Effector memory CD8-positive, alpha-beta T cell (primary cell): ENCODE measurements at regions not wholly inside any gene's neighbourhood (a gene's known extent, or its start where the extent isn't known, plus 50 kb on each side); places are given as distances from the start of the nearest gene placed in this dataset.

Source experiments
- ATAC-seq: fragments of 150-1000 bp; cut with Tn5 transposase; replicated peaks from 2 replicates; pipeline ENCODE4 v1.10.0; 2021; ENCODE audit warnings: mild to moderate bottlenecking, moderate library complexity
- DNase-seq, 3 experiments: peaks; one replicate each; pipeline ENCODE4 v3.0.0; 2021
- H3K27ac Mint-ChIP-seq, 2 donors: one replicate each; pipeline ENCODE4 v1.8.0; 2022; ENCODE audit warnings: mild to moderate bottlenecking in 2 of 2, mixed read lengths in 2 of 2, moderate library complexity in 2 of 2
- H3K27me3 Mint-ChIP-seq, 2 donors: one replicate each; pipeline ENCODE4 v1.8.0; 2022; ENCODE audit warnings: mixed read lengths in 2 of 2
- H3K36me3 Mint-ChIP-seq: one replicate; pipeline ENCODE4 v1.8.0; 2022; ENCODE audit warnings: mild to moderate bottlenecking, moderate library complexity, mixed read lengths; ENCODE audit not compliant: insufficient read depth
- H3K4me1 Mint-ChIP-seq, 2 donors: one replicate each; pipeline ENCODE4 v1.8.0; 2022; ENCODE audit warnings: low read depth in 2 of 2, mixed read lengths in 2 of 2
- H3K4me3 Mint-ChIP-seq, 2 donors: one replicate each; pipeline ENCODE4 v1.8.0; 2022; ENCODE audit warnings: mild to moderate bottlenecking in 2 of 2, mixed read lengths in 2 of 2, moderate library complexity in 2 of 2
- H3K9me3 Mint-ChIP-seq, 2 donors: one replicate each; pipeline ENCODE4 v1.8.0; 2022; ENCODE audit warnings: mixed read lengths in 2 of 2

- no peaks in the 10 kb centered on the region for H3K4me1 Mint-ChIP-seq
- peaks cover 13 to 32% of the 10 kb centered on the region in 2 donors for H3K9me3 Mint-ChIP-seq
- no peaks in the 10 kb centered on the region for H3K27me3 Mint-ChIP-seq
- no peak overlapping the region for H3K27ac Mint-ChIP-seq
- no peak for DNase-seq
- no peak for ATAC-seq
- no peaks in the 10 kb centered on the region for H3K36me3 Mint-ChIP-seq
- H3K4me3 Mint-ChIP-seq = no peak overlapping the region
Measured at GRCh38 chr10:105466521-105466920, 825.4 kb downstream of the SORCS3 start.

DNA sequence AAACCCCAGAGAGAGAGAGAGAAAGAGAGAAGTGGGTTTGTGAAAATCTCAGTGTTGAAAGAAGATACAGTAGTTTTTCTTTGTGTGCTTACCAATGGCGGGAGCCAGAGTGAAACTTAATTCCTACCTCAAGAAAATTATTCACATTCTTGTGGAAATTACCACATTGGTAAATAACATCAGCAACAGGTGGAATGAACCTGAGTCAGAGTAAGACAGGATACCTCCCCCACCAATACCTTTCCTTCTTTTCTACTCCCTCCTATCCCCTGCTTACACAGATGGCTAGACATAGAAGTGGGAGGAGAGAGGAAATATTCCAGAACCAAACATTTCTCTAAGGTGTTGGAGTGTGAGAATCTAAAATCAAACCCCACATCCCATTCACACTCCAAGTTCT lies 793.9 kb downstream of the SORCS3 start:
- H3K4me1 Mint-ChIP-seq = no peaks in the 10 kb centered on the region
- H3K27ac Mint-ChIP-seq = no peak overlapping the region
- no peaks in the 10 kb centered on the region for H3K36me3 Mint-ChIP-seq
- peaks cover 5 to 13% of the 10 kb centered on the region in 2 donors for H3K9me3 Mint-ChIP-seq
- no peak overlapping the region for H3K4me3 Mint-ChIP-seq
- no peak for ATAC-seq
- H3K27me3 Mint-ChIP-seq = no peaks in the 10 kb centered on the region
- no peak for DNase-seq

DNA sequence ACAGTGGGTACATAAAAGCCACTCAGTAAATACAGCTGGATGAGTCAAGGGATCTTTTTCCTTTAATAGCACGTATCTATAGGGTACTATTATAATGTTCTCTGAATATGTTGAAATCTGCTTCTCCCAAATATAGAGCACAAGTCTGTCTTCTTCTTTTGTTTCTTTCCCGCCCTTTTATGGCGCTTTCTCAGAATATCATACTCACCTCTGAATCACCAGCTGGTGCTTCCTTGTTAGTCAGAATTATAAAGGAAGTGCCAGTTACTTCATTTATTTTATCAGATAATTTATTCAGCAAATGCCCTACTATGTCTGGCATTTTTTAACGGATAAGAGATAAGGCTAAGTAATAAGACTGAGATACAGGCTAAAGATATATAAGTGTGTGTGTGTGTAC lies 772.9 kb downstream of the SORCS3 start:
- Mint-ChIP-seq H3K4me1 (no peaks in the 10 kb centered on the region), H3K9me3 (peaks cover 4 to 20% of the 10 kb centered on the region in 2 donors), H3K4me3 (no peak overlapping the region), H3K27me3 (no peaks in the 10 kb centered on the region), H3K36me3 (no peaks in the 10 kb centered on the region), H3K27ac (no peak overlapping the region)
- DNase-seq (no peak), ATAC-seq (no peak)

GRCh38 chr10:105409370-105409769 lies 768.3 kb downstream of the SORCS3 start:
- Mint-ChIP-seq H3K36me3 (no peaks in the 10 kb centered on the region), H3K27me3 (no peaks in the 10 kb centered on the region), H3K27ac (no peak overlapping the region), H3K4me3 (no peak overlapping the region), H3K4me1 (no peaks in the 10 kb centered on the region), H3K9me3 (peaks cover 0 to 6% of the 10 kb centered on the region in 2 donors)
- ATAC-seq (no peak), DNase-seq (no peak)

GRCh38 chr10:105406488-105406887 lies 765.4 kb downstream of the SORCS3 start:
- H3K27me3 Mint-ChIP-seq = no peaks in the 10 kb centered on the region

DNA sequence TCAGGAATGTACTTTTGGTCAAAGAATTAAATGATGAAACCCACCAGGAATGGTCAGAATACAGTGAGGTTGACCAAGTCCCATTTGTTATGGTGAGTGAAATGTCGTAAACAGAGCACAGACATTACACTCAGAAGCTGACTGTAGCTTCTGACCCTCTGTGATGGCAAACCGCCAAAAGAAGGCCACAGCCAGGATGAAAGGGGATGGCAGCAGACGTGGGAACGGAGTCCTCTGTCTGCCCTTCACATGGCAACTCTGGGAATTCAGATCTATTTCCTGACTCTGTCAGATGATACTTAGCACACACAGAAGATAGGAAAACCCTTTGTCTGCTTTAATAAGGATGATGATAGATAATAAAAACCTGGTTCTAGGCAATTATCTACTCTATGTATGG lies 757.1 kb downstream of the SORCS3 start:
- H3K9me3 Mint-ChIP-seq = peaks cover 4 to 34% of the 10 kb centered on the region in 2 donors
- no peak overlapping the region for H3K4me3 Mint-ChIP-seq
- H3K36me3 Mint-ChIP-seq = no peaks in the 10 kb centered on the region
- H3K4me1 Mint-ChIP-seq = no peaks in the 10 kb centered on the region
- DNase-seq (no peak), ATAC-seq (no peak)
- no peak overlapping the region for H3K27ac Mint-ChIP-seq
- no peaks in the 10 kb centered on the region for H3K27me3 Mint-ChIP-seq

More at GRCh38 chr10:105406488-105406887, 765.4 kb downstream of the SORCS3 start:
- Mint-ChIP-seq H3K36me3 (no peaks in the 10 kb centered on the region), H3K9me3 (peaks cover 9 to 12% of the 10 kb centered on the region in 2 donors), H3K27ac (no peak overlapping the region), H3K4me3 (no peak overlapping the region), H3K4me1 (no peaks in the 10 kb centered on the region)
- ATAC-seq = no peak
- DNase-seq = no peak

- ATAC-seq (no peak), DNase-seq (no peak)
- Mint-ChIP-seq H3K27me3 (no peaks in the 10 kb centered on the region), H3K4me1 (no peaks in the 10 kb centered on the region), H3K36me3 (no peaks in the 10 kb centered on the region), H3K9me3 (peaks cover under 1 to 5% of the 10 kb centered on the region in 2 donors), H3K27ac (no peak overlapping the region), H3K4me3 (no peak overlapping the region)
Measured at GRCh38 chr10:105391670-105392351, 750.7 kb downstream of the SORCS3 start.

DNA sequence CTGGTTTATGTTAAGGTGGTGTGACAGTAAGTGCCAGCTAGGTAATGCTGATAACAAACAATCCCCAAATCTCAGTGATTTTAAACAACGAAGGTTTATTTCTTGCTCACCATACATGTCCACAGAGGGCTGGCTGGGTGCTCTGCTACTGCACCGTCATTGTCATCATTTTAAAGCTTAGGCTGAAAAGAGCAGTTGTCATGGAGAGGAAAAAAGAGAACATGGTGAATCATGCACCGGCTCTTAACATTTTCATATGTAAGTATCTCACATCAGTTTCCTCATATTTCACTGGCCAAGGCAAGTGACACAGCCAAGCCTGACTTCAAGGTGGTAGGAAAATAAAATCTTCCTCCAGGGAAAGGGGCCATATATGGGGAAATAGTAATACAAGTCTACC lies 746.9 kb downstream of the SORCS3 start:
- ATAC-seq (no peak), DNase-seq (no peak)
- Mint-ChIP-seq H3K27ac (no peak overlapping the region), H3K27me3 (no peaks in the 10 kb centered on the region), H3K4me1 (no peaks in the 10 kb centered on the region), H3K9me3 (peaks cover 6% of the 10 kb centered on the region in 2 donors), H3K4me3 (no peak overlapping the region), H3K36me3 (no peaks in the 10 kb centered on the region)

GRCh38 chr10:105383978-105384377 lies 742.9 kb downstream of the SORCS3 start:
- DNase-seq (no peak), ATAC-seq (no peak)
- Mint-ChIP-seq H3K4me1 (no peaks in the 10 kb centered on the region), H3K36me3 (no peaks in the 10 kb centered on the region), H3K27me3 (no peaks in the 10 kb centered on the region), H3K9me3 (peaks cover 2 to 6% of the 10 kb centered on the region in 2 donors), H3K4me3 (no peak overlapping the region), H3K27ac (no peak overlapping the region)

GRCh38 chr10:105370692-105371091 lies 729.6 kb downstream of the SORCS3 start:
- no peaks in the 10 kb centered on the region for H3K36me3 Mint-ChIP-seq
- H3K9me3 Mint-ChIP-seq = peaks cover 0 to 14% of the 10 kb centered on the region in 2 donors
- DNase-seq (no peak), ATAC-seq (no peak)
- H3K4me3 Mint-ChIP-seq = no peak overlapping the region
- H3K4me1 Mint-ChIP-seq = no peaks in the 10 kb centered on the region
- H3K27ac Mint-ChIP-seq = no peak overlapping the region
- no peaks in the 10 kb centered on the region for H3K27me3 Mint-ChIP-seq

DNA sequence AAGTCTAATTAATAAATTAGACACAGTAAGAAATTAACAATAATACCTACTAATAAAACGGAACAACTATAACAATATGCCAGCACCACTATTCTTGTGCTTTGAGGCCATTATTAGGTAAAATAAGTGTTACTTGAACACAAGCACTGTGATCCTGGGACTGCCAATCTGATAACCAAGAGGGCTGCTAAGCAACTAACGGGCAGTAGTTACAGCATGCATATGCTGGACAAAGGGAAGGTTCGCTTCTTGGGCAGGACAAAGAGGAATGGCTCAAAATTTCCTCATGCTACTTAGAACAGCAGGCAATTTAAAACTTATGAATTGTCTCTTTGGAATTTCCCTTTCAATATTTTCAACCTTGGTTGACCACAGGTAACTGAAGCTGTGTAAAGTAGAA lies 718.6 kb downstream of the SORCS3 start:
- no peak for ATAC-seq
- H3K27ac Mint-ChIP-seq = no peak overlapping the region
- no peaks in the 10 kb centered on the region for H3K36me3 Mint-ChIP-seq
- H3K27me3 Mint-ChIP-seq = no peaks in the 10 kb centered on the region
- no peak for DNase-seq
- H3K9me3 Mint-ChIP-seq = peaks cover 6 to 7% of the 10 kb centered on the region in 2 donors
- no peaks in the 10 kb centered on the region for H3K4me1 Mint-ChIP-seq
- H3K4me3 Mint-ChIP-seq = no peak overlapping the region

- Mint-ChIP-seq H3K36me3 (no peaks in the 10 kb centered on the region), H3K4me3 (no peak overlapping the region), H3K27me3 (no peaks in the 10 kb centered on the region), H3K27ac (no peak overlapping the region), H3K9me3 (peaks cover 0 to 6% of the 10 kb centered on the region in 2 donors), H3K4me1 (no peaks in the 10 kb centered on the region)
- no peak for ATAC-seq
- no peak for DNase-seq
Measured at GRCh38 chr10:105358911-105359310, 717.8 kb downstream of the SORCS3 start.

- H3K4me1 Mint-ChIP-seq = no peaks in the 10 kb centered on the region
- no peak overlapping the region for H3K27ac Mint-ChIP-seq
- H3K4me3 Mint-ChIP-seq = no peak overlapping the region
- no peaks in the 10 kb centered on the region for H3K27me3 Mint-ChIP-seq
- no peaks in the 10 kb centered on the region for H3K36me3 Mint-ChIP-seq
- peaks cover 4 to 10% of the 10 kb centered on the region in 2 donors for H3K9me3 Mint-ChIP-seq
- DNase-seq = no peak
- no peak for ATAC-seq
Measured at GRCh38 chr10:105356626-105357025, 715.5 kb downstream of the SORCS3 start.

DNA sequence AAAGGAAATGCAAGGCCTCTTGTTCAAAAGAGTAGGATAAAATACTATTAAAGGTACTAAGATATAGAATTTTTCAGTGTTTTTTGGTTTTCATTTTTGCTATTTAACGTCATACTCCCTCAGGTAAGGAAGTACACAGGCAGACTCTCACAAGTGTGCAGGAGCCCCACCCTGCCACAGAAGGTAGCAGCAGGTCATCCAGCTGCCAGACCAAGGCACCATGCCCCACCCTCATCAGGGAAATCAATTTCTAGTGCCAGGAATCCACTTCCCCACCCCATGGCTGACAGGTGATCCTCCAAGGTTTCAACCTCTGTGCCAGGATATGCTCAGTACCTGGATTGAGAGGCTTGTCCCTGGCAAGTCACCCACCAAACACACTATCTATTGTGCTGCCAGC lies 712.9 kb downstream of the SORCS3 start:
- no peaks in the 10 kb centered on the region for H3K27me3 Mint-ChIP-seq
- no peaks in the 10 kb centered on the region for H3K4me1 Mint-ChIP-seq
- H3K4me3 Mint-ChIP-seq = no peak overlapping the region
- H3K9me3 Mint-ChIP-seq = peaks cover under 1 to 10% of the 10 kb centered on the region in 2 donors
- ATAC-seq (no peak), DNase-seq (no peak)
- no peaks in the 10 kb centered on the region for H3K36me3 Mint-ChIP-seq
- no peak overlapping the region for H3K27ac Mint-ChIP-seq
